ENCODE measurements at regions not wholly inside any gene's neighbourhood (a gene's known extent, or its start where the extent isn't known, plus 50 kb on each side); places are given as distances from the start of the nearest gene placed in this dataset.
A peak's percentile ranks its signal among the peaks of the same experiment; 100 is the strongest.

DNA sequence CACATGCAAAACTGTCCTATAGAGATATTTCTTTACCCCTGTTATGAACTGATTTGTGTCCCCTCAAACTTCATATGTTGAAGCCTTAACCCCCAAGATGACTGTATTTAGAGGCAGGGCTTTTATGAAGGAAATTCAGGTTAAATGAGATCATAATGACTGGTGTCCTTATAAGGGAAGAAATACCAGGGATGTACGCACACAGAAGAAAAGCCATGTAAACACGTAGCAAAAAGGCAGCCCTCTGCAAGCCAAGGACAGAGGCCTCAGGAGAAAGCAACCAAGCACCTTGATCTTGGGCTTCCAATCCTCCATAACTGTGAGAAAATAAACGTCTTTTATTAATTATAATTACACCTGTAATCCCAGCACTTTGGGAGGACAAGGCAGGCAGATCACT is 101.3 kb upstream of the NDUFV2 start:
- intact Hi-C loops (cut with micrococcal nuclease) (no loop called here), in situ Hi-C loops (cut with MboI) (no loop called here)
- no peak for FAIRE-seq
- ChIA-PET CTCF (ENCODE audit: low intra/inter-chr PET ratio) (no interaction called here), POLR2A (interaction anchor here (0.9 to 1.3 kb wide), 2 partner anchors 135 to 356 kb away, joined by 3 read pairs; partner anchors contain the start of gene ANKRD12)
- no TSS peak for BruUV-seq (replicated peaks)
- Histone ChIP-seq H3K36me3 (ENCODE audit: control insufficient read depth, insufficient read depth, low read length) (no peaks in the 10 kb centered on the region; the same call in 2 of the 3 replicates), H3K4me1 (replicated peaks in 1 of 2; ENCODE audit: control insufficient read depth in 2 of 2, insufficient read depth in 2 of 2, low read length in 2 of 2) (peaks cover 26 to 47% of the 10 kb centered on the region in 2 experiments), H3K9ac (ENCODE audit: insufficient read depth in 1 of 2, low read depth in 2 of 2, low read length in 2 of 2) (no peak overlapping the region), H3K9me1 (ENCODE audit: control insufficient read depth, insufficient read depth, low read length) (no peaks in the 10 kb centered on the region), H2AFZ (ENCODE audit: low read depth, low read length) (peak overlapping the region; percentile 75), H3K27me3 (ENCODE audit: control insufficient read depth in 2 of 2, insufficient read depth in 2 of 2, low read length in 2 of 2) (no peaks in the 10 kb centered on the region), H4K20me1 (replicated peaks; ENCODE audit: control insufficient read depth, insufficient read depth, low read length) (no peaks in the 10 kb centered on the region), H3K4me2 (ENCODE audit: insufficient read depth, low read length) (no peak overlapping the region), H3K27ac (ENCODE audit: extremely low read depth, low read depth, low read length) (peak overlapping the region; percentile 9; the same call in 2 of the 3 replicates), H3K79me2 (ENCODE audit: control insufficient read depth, insufficient read depth, low read length) (no peaks in the 10 kb centered on the region), H3K9me3 (replicated peaks; ENCODE audit: control insufficient read depth, insufficient read depth, low read depth, low read length) (peaks cover 24% of the 10 kb centered on the region), H3K4me3 (no peak overlapping the region)
- 65% methylated on average over 3 of the region's 3 CpGs for WGBS (ENCODE audit: insufficient coverage, low coverage, missing lambda C conversion rate)
- DNase-seq (ENCODE audit: extremely low read depth in 1 of 4, low spot score in 3 of 4): no peak
- ATAC-seq: no peak
- TF ChIP-seq OTX1 (CRISPR knock-in tag; IDR thresholded peaks at IDR 0.05) (no peak), ZNF785 (CRISPR knock-in tag; IDR thresholded peaks at IDR 0.05) (no peak), DDX20 (tag; IDR thresholded peaks at IDR 0.05; ENCODE audit: low read depth) (0 out of 2 replicates have a peak, but pooled peaks have one; percentile 15), RBM14 (IDR thresholded peaks at IDR 0.05; ENCODE audit: borderline replicate concordance, insufficient read depth, low read depth, low read length) (no peak), BACH1 (tag; IDR thresholded peaks at IDR 0.05) (peak; percentile 13; the same call in 1 of the 2 replicates), ZNF589 (CRISPR knock-in tag; IDR thresholded peaks at IDR 0.05; ENCODE audit: low read depth) (0 out of 2 replicates have a peak, but pooled peaks have one; percentile 31), PTTG1 (tag; IDR thresholded peaks at IDR 0.05; ENCODE audit: low read depth) (no peak), HDAC2 (IDR thresholded peaks at IDR 0.05) (no peak), NFATC3 (IDR thresholded peaks at IDR 0.05) (no peak), NR4A1 (CRISPR knock-in tag; IDR thresholded peaks at IDR 0.05) (no peak), NR4A1 (tag; IDR thresholded peaks at IDR 0.05) (peak; percentile 14; the same call in 1 of the 2 replicates), CREB3 (tag; conservative IDR thresholded peaks at IDR 0.05; ENCODE audit: low read depth) (no peak), RUNX1 (IDR thresholded peaks at IDR 0.05; ENCODE audit: low read depth) (no peak), SOX6 (IDR thresholded peaks at IDR 0.05) (no peak), CEBPZ (IDR thresholded peaks at IDR 0.05; ENCODE audit: borderline replicate concordance, low read depth, low read length) (no peak), NFIX (CRISPR knock-in tag; IDR thresholded peaks at IDR 0.05; ENCODE audit: low read depth) (no peak)
- TF ChIP-seq, protein P1, sequence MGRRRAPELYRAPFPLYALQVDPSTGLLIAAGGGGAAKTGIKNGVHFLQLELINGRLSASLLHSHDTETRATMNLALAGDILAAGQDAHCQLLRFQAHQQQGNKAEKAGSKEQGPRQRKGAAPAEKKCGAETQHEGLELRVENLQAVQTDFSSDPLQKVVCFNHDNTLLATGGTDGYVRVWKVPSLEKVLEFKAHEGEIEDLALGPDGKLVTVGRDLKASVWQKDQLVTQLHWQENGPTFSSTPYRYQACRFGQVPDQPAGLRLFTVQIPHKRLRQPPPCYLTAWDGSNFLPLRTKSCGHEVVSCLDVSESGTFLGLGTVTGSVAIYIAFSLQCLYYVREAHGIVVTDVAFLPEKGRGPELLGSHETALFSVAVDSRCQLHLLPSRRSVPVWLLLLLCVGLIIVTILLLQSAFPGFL (CRISPR knock-in tag; IDR thresholded peaks at IDR 0.05): no peak

All from K562 (cell line).